PC-9 (cell line): ENCODE measurements at regions not wholly inside any gene's neighbourhood (a gene's known extent, or its start where the extent isn't known, plus 50 kb on each side); places are given as distances from the start of the nearest gene placed in this dataset.

ENCODE experiments used
- BruUV-seq: library from RNA; stranded (reverse); fragments of 400-500 nt; replicated peaks from 2 replicates; lab custom pipeline; 2021; lab: Mats Ljungman, UMichigan
- CTCF ChIA-PET: fragments of 300-600 bp; sonication (Branson Sonifier 250); formaldehyde crosslinking; loops from one replicate; lab custom pipeline; 2022; ENCODE audit warnings: antibody characterized with exemption; lab: Charles Lee
- POLR2A ChIA-PET: fragments of 300-600 bp; sonication (Branson Sonifier 250); formaldehyde crosslinking; loops from one replicate; lab custom pipeline; 2022; ENCODE audit warnings: antibody characterized with exemption; ENCODE audit not compliant: unreplicated experiment; lab: Charles Lee
- DNase-seq, 2 experiments: peaks; one replicate each; pipeline versions ENCODE4 v3.0.0 to v3.0.0-alpha.2; 2015 to 2022; ENCODE audit warnings: mixed read lengths in 1 of 2
- H2AFZ ChIP-seq: fragments of 200-600 bp; sonication (generic); 2 replicates; pipeline ENCODE4 v1.8.1; 2017; ENCODE audit warnings: antibody characterized with exemption
- H3F3A ChIP-seq: fragments of 200-600 bp; sonication (generic); 2 replicates; pipeline ENCODE4 v1.8.1; 2017; ENCODE audit warnings: antibody characterized with exemption, mild to moderate bottlenecking, low read depth; ENCODE audit not compliant: insufficient read depth
- H3K27ac ChIP-seq: fragments of 200-600 bp; sonication (generic); 2 replicates; pipeline ENCODE4 v1.6.1; 2016; ENCODE audit warnings: mixed run types
- H3K27me3 ChIP-seq: fragments of 200-600 bp; sonication (generic); 2 replicates; pipeline ENCODE4 v1.6.1; 2016; ENCODE audit warnings: low read depth, mixed run types; ENCODE audit not compliant: insufficient read depth
- H3K36me3 ChIP-seq: fragments of 200-600 bp; sonication (generic); 2 replicates; pipeline ENCODE4 v1.6.1; 2016; ENCODE audit warnings: low read depth, mixed run types
- H3K4me1 ChIP-seq: fragments of 200-600 bp; sonication (generic); replicated peaks from 2 replicates; pipeline ENCODE4 v1.6.1; 2016; ENCODE audit warnings: mixed run types; ENCODE audit not compliant: insufficient read depth
- H3K4me2 ChIP-seq: fragments of 200-600 bp; sonication (generic); 2 replicates; pipeline ENCODE4 v1.6.1; 2017; ENCODE audit warnings: mixed run types
- H3K4me3 ChIP-seq: fragments of 200-600 bp; sonication (generic); 2 replicates; pipeline ENCODE4 v1.6.1; 2016; ENCODE audit warnings: mixed run types
- H3K79me2 ChIP-seq: fragments of 200-600 bp; sonication (generic); 2 replicates; pipeline ENCODE4 v1.6.1; 2017; ENCODE audit warnings: low read depth, mixed run types
- H3K9me2 ChIP-seq: fragments of 200-600 bp; sonication (generic); 2 replicates; pipeline ENCODE4 v1.8.1; 2017; ENCODE audit warnings: mild to moderate bottlenecking; ENCODE audit not compliant: insufficient read depth
- H3K9me3 ChIP-seq: fragments of 200-600 bp; sonication (generic); 2 replicates; pipeline ENCODE4 v1.8.1; 2016; ENCODE audit warnings: low read depth; ENCODE audit not compliant: insufficient read depth
- H4K20me1 ChIP-seq: fragments of 200-600 bp; sonication (generic); 2 replicates; pipeline ENCODE4 v1.8.1; 2017; ENCODE audit not compliant: insufficient read depth
- EZH2 ChIP-seq: fragments of 200-600 bp; sonication (generic); IDR thresholded peaks from 2 replicates; pipeline ENCODE4 v1.8.0; 2017; ENCODE audit warnings: antibody characterized with exemption, low read depth
- intact Hi-C: fragments of 100-400 bp; cut with micrococcal nuclease; formaldehyde crosslinking; loops from one replicate; pipeline ENCODE4 v1.10.0; 2022; ENCODE audit not compliant: unreplicated experiment
- TF ChIP-seq, protein P1 (sequence below): fragments of 200-600 bp; sonication (generic); conservative IDR thresholded peaks from 2 replicates; pipeline ENCODE4 v1.6.1; 2017; ENCODE audit warnings: mixed run types, antibody characterized with exemption, mild to moderate bottlenecking, moderate library complexity

DNA sequence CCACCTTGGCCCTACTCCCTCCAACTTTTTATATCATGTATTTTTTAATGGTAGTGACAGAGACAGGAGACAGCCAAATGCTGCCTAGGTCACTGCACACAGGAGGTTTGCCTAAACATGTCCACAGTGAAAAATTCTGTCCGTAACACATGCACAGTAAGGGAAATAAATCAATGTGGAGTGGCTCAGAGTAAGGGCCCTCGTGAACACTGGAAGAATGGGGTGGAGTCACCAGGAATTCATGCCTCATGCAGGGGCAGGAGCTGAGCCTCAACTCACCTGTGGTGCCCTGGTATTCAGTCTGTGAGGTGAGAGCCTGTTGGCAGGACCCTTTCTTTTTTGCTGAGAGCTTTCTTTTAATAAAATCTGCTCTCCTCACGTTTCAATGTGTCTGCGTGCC is 289.1 kb downstream of the TGFB2 start:
- ChIA-PET CTCF (no interaction called here), POLR2A (no interaction called here)
- Histone ChIP-seq H4K20me1 (no peaks in the 10 kb centered on the region), H3K27ac (no peak overlapping the region), H2AFZ (no peak overlapping the region), H3K79me2 (no peaks in the 10 kb centered on the region), H3K4me3 (no peak overlapping the region), H3K4me1 (no peaks in the 10 kb centered on the region), H3K9me2 (no peaks in the 10 kb centered on the region), H3K4me2 (no peak overlapping the region), H3K27me3 (no peaks in the 10 kb centered on the region), H3K9me3 (no peaks in the 10 kb centered on the region; the same call in 1 of the 2 replicates), H3F3A (no peaks in the 10 kb centered on the region), H3K36me3 (no peaks in the 10 kb centered on the region)
- intact Hi-C loops = no loop called here
- DNase-seq = no peak
- TF ChIP-seq, protein P1, sequence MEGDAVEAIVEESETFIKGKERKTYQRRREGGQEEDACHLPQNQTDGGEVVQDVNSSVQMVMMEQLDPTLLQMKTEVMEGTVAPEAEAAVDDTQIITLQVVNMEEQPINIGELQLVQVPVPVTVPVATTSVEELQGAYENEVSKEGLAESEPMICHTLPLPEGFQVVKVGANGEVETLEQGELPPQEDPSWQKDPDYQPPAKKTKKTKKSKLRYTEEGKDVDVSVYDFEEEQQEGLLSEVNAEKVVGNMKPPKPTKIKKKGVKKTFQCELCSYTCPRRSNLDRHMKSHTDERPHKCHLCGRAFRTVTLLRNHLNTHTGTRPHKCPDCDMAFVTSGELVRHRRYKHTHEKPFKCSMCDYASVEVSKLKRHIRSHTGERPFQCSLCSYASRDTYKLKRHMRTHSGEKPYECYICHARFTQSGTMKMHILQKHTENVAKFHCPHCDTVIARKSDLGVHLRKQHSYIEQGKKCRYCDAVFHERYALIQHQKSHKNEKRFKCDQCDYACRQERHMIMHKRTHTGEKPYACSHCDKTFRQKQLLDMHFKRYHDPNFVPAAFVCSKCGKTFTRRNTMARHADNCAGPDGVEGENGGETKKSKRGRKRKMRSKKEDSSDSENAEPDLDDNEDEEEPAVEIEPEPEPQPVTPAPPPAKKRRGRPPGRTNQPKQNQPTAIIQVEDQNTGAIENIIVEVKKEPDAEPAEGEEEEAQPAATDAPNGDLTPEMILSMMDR = no peak
- TF ChIP-seq EZH2 = no peak
- no TSS peak for BruUV-seq

DNA sequence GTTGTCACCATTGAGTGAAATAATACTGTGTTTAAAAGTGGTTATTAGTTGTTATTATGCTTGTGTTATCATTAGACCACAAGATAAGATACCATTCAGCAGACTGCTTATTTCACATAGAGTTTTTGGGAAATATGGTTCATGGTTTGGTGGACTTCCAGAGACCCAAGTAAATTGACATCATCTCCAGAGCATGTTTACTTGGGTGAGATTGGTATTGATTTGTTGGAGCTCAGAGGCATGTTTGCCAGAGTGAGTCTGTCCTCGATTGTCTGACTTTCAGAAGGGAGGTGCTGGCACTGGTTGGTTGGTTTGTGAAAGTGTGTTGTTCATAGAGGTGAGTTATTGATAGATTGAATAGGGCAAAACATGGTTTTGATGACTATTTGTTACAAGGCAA is 291.4 kb downstream of the TGFB2 start:
- Histone ChIP-seq H3K4me1 (no peaks in the 10 kb centered on the region), H3K79me2 (no peaks in the 10 kb centered on the region), H3K27ac (no peak overlapping the region), H3K36me3 (no peaks in the 10 kb centered on the region), H3F3A (no peaks in the 10 kb centered on the region), H3K27me3 (no peaks in the 10 kb centered on the region), H4K20me1 (no peaks in the 10 kb centered on the region), H2AFZ (no peak overlapping the region), H3K4me2 (no peak overlapping the region), H3K4me3 (no peak overlapping the region), H3K9me3 (no peaks in the 10 kb centered on the region), H3K9me2 (no peaks in the 10 kb centered on the region)
- no peak for TF ChIP-seq EZH2
- TF ChIP-seq, protein P1 = no peak
- no peak for DNase-seq
- BruUV-seq = no TSS peak
- ChIA-PET POLR2A (no interaction called here), CTCF (no interaction called here)
- intact Hi-C loops = no loop called here

DNA sequence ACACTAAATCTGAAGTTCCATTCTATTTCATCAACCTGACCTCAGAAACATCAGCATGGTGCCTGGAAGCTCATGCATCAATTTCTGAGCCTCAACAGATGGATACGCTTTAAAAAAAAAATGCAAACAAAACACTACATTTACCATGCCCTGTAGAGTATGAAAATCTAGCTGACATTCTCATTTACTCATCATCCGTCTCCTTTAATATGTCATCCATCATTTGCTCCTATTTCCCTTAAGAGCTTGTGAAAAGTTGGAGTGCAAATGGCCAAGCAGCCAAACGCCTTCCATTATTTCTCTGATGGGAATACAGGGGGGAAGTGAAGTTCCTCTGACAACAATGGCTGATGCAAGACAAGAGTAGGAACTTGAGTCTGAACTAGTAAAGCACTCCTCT is 295.0 kb downstream of the TGFB2 start:
- no peak for DNase-seq
- no peaks in the 10 kb centered on the region for H3K4me1 ChIP-seq
- ChIA-PET POLR2A (no interaction called here), CTCF (no interaction called here)
- no peaks in the 10 kb centered on the region for H4K20me1 ChIP-seq
- no peak overlapping the region for H3K27ac ChIP-seq
- no peaks in the 10 kb centered on the region for H3K9me2 ChIP-seq
- no peaks in the 10 kb centered on the region for H3K36me3 ChIP-seq
- TF ChIP-seq EZH2 = no peak
- TF ChIP-seq, protein P1 = no peak
- no peaks in the 10 kb centered on the region for H3K27me3 ChIP-seq
- no peaks in the 10 kb centered on the region for H3K79me2 ChIP-seq
- H3F3A ChIP-seq = no peaks in the 10 kb centered on the region
- intact Hi-C loops = no loop called here
- BruUV-seq = no TSS peak
- no peak overlapping the region for H2AFZ ChIP-seq
- H3K9me3 ChIP-seq = no peaks in the 10 kb centered on the region; the same call in 1 of the 2 replicates
- no peak overlapping the region for H3K4me3 ChIP-seq
- no peak overlapping the region for H3K4me2 ChIP-seq
